HL-60 (cell line): ENCODE measurements at regions not wholly inside any gene's neighbourhood (a gene's known extent, or its start where the extent isn't known, plus 50 kb on each side); places are given as distances from the start of the nearest gene placed in this dataset.

Source experiments
- TF ChIP-seq, protein P1 (sequence below): IDR thresholded peaks from 2 replicates; pipeline ENCODE4 v1.6.1; 2012; ENCODE audit warnings: low read depth; ENCODE audit not compliant: insufficient replicate concordance
- TF ChIP-seq, protein P2 (sequence below): IDR thresholded peaks from one replicate; pipeline ENCODE4 v1.5.1; 2011; ENCODE audit warnings: low read length, control low read depth, inconsistent platforms; ENCODE audit not compliant: insufficient read depth

DNA sequence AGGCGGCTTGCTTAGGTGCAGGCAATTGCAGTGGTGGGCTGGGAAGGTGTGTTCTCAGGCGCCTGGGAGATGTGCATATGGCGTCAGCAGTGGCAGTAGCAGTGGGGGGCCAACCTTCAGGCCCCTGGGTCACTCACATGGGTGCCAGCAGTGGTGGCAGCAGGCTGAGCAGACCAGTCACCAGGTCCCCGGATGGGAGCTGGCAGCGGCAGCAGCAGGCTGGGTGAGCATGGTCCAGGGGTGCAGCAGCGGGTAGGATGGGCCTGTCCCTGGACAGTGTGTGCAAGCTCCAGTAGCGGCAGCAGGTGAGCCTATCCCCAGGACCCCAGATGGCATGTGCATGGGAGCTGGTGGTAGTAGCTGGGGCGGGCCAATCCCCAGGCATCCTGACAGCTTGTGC, 108.5 kb upstream of the TMEM260 start:
- TF ChIP-seq, protein P1, sequence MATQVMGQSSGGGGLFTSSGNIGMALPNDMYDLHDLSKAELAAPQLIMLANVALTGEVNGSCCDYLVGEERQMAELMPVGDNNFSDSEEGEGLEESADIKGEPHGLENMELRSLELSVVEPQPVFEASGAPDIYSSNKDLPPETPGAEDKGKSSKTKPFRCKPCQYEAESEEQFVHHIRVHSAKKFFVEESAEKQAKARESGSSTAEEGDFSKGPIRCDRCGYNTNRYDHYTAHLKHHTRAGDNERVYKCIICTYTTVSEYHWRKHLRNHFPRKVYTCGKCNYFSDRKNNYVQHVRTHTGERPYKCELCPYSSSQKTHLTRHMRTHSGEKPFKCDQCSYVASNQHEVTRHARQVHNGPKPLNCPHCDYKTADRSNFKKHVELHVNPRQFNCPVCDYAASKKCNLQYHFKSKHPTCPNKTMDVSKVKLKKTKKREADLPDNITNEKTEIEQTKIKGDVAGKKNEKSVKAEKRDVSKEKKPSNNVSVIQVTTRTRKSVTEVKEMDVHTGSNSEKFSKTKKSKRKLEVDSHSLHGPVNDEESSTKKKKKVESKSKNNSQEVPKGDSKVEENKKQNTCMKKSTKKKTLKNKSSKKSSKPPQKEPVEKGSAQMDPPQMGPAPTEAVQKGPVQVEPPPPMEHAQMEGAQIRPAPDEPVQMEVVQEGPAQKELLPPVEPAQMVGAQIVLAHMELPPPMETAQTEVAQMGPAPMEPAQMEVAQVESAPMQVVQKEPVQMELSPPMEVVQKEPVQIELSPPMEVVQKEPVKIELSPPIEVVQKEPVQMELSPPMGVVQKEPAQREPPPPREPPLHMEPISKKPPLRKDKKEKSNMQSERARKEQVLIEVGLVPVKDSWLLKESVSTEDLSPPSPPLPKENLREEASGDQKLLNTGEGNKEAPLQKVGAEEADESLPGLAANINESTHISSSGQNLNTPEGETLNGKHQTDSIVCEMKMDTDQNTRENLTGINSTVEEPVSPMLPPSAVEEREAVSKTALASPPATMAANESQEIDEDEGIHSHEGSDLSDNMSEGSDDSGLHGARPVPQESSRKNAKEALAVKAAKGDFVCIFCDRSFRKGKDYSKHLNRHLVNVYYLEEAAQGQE: no peak
- TF ChIP-seq, protein P2, sequence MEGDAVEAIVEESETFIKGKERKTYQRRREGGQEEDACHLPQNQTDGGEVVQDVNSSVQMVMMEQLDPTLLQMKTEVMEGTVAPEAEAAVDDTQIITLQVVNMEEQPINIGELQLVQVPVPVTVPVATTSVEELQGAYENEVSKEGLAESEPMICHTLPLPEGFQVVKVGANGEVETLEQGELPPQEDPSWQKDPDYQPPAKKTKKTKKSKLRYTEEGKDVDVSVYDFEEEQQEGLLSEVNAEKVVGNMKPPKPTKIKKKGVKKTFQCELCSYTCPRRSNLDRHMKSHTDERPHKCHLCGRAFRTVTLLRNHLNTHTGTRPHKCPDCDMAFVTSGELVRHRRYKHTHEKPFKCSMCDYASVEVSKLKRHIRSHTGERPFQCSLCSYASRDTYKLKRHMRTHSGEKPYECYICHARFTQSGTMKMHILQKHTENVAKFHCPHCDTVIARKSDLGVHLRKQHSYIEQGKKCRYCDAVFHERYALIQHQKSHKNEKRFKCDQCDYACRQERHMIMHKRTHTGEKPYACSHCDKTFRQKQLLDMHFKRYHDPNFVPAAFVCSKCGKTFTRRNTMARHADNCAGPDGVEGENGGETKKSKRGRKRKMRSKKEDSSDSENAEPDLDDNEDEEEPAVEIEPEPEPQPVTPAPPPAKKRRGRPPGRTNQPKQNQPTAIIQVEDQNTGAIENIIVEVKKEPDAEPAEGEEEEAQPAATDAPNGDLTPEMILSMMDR: no peak
